Endothelial cell of umbilical vein (primary cell): ENCODE measurements at regions not wholly inside any gene's neighbourhood (a gene's known extent, or its start where the extent isn't known, plus 50 kb on each side); places are given as distances from the start of the nearest gene placed in this dataset.

Experiments used
- BruUV-seq: library from RNA; stranded (reverse); fragments of 400-500 nt; replicated peaks from 2 replicates; lab custom pipeline; 2021; lab: Mats Ljungman, UMichigan
- CTCF ChIA-PET: fragments of 300-600, 350-600 bp; sonication (Branson Sonifier 250); formaldehyde crosslinking; loops from one replicate; lab custom pipeline; 2021; ENCODE audit warnings: antibody characterized with exemption, inconsistent platforms; lab: Charles Lee
- POLR2A ChIA-PET: fragments of 300-600, 350-600 bp; sonication (Branson Sonifier 250); formaldehyde crosslinking; loops from one replicate; lab custom pipeline; 2021; ENCODE audit warnings: antibody characterized with exemption, inconsistent platforms; lab: Charles Lee
- DNase-seq: peaks from one replicate; pipeline ENCODE4 v3.0.0-alpha.2; 2011; ENCODE audit warnings: low read depth, low spot score
- FAIRE-seq: peaks from 2 replicates; lab custom pipeline; 2011; peaks lifted over from hg19 to GRCh38; lab: Jason Lieb, UNC
- H2AFZ ChIP-seq: 2 replicates; pipeline ENCODE4 v1.6.0; 2012; ENCODE audit warnings: low read depth, low read length, control low read depth, inconsistent platforms
- H3K27ac ChIP-seq: 2 replicates; pipeline ENCODE4 v1.5.1; 2011; ENCODE audit warnings: low read depth, mild to moderate bottlenecking, control low read depth, low read length, moderate library complexity; ENCODE audit not compliant: insufficient read depth
- H3K27me3 ChIP-seq, 2 experiments: 2 replicates each; pipeline versions ENCODE4 v1.6.0 to v1.6.1; 2011; ENCODE audit warnings: low read length in 2 of 2, mixed read lengths in 1 of 2; ENCODE audit not compliant: control insufficient read depth in 2 of 2, insufficient read depth in 2 of 2
- H3K36me3 ChIP-seq, 2 experiments: 2 replicates in 1 of 2; 3 replicates in 1 of 2; pipeline ENCODE4 v1.5.1; 2011; ENCODE audit warnings: low read length in 2 of 2, mild to moderate bottlenecking in 1 of 2, moderate library complexity in 1 of 2; ENCODE audit not compliant: control insufficient read depth in 2 of 2, insufficient read depth in 2 of 2; ENCODE audit errors: extremely low read depth in 1 of 2
- H3K4me1 ChIP-seq: 3 replicates; pipeline ENCODE4 v1.5.1; 2011; ENCODE audit warnings: mild to moderate bottlenecking, low read length; ENCODE audit not compliant: control insufficient read depth, insufficient read depth; ENCODE audit errors: extremely low read depth
- H3K4me2 ChIP-seq: 2 replicates; pipeline ENCODE4 v1.6.1; 2011; ENCODE audit warnings: low read length, control low read depth, mixed read lengths; ENCODE audit not compliant: insufficient read depth
- H3K4me3 ChIP-seq, 3 experiments: fragments of 200-600 bp in 1 of 3; sonication (generic), shearing (Covaris generic) in 1 of 3; replicated peaks in 1 of 3; 2 replicates each; pipeline ENCODE4 v1.5.1; 2011 to 2016; ENCODE audit warnings: control low read depth in 3 of 3, low read length in 3 of 3, mild to moderate bottlenecking in 2 of 3, inconsistent platforms in 1 of 3, low read depth in 1 of 3, moderate library complexity in 1 of 3; ENCODE audit not compliant: insufficient read depth in 1 of 3
- H3K79me2 ChIP-seq: 2 replicates; pipeline ENCODE4 v1.6.0; 2012; ENCODE audit warnings: low read length, inconsistent platforms; ENCODE audit not compliant: control insufficient read depth, insufficient read depth
- H3K9ac ChIP-seq: replicated peaks from 2 replicates; pipeline ENCODE3; 2011; ENCODE audit warnings: low read length, control low read depth; ENCODE audit not compliant: insufficient read depth; ENCODE audit errors: extremely low read depth
- H3K9me1 ChIP-seq: replicated peaks from 3 replicates; pipeline ENCODE4 v1.6.0; 2011; ENCODE audit warnings: mild to moderate bottlenecking, low read length; ENCODE audit not compliant: control insufficient read depth, insufficient read depth; ENCODE audit errors: extremely low read depth
- H3K9me3 ChIP-seq: replicated peaks from 2 replicates; pipeline ENCODE4 v1.5.1; 2012; ENCODE audit warnings: low read length, inconsistent platforms; ENCODE audit not compliant: control insufficient read depth, insufficient read depth
- H4K20me1 ChIP-seq: replicated peaks from 2 replicates; pipeline ENCODE3; 2011; ENCODE audit warnings: mild to moderate bottlenecking, low read length; ENCODE audit not compliant: control insufficient read depth, insufficient read depth; ENCODE audit errors: extremely low read depth
- EZH2 ChIP-seq: IDR thresholded peaks from 2 replicates; pipeline ENCODE4 v1.6.1; 2012; ENCODE audit warnings: borderline replicate concordance, low read depth, mild to moderate bottlenecking, moderate library complexity, low read length, inconsistent platforms; ENCODE audit not compliant: severe bottlenecking
- FOS ChIP-seq: IDR thresholded peaks from 2 replicates; pipeline ENCODE4 v1.6.1; 2011; ENCODE audit warnings: mild to moderate bottlenecking, low read length, moderate library complexity, borderline replicate concordance; ENCODE audit not compliant: insufficient read depth
- GATA2 ChIP-seq: IDR thresholded peaks from 2 replicates; pipeline ENCODE4 v1.7.0; 2011; ENCODE audit warnings: low read depth, mild to moderate bottlenecking, moderate library complexity, mixed read lengths, low read length; ENCODE audit not compliant: insufficient read length, insufficient read depth
- JUN ChIP-seq: IDR thresholded peaks from 2 replicates; pipeline ENCODE4 v1.6.1; 2011; ENCODE audit warnings: borderline replicate concordance, low read depth; ENCODE audit not compliant: insufficient read length, insufficient read depth
- MYC ChIP-seq: IDR thresholded peaks from one replicate; pipeline ENCODE4 v1.6.1; 2011; ENCODE audit warnings: mild to moderate bottlenecking, low read depth, low read length
- POLR2A ChIP-seq: IDR thresholded peaks from 2 replicates; pipeline ENCODE4 v1.6.1; 2012; ENCODE audit warnings: low read depth, mild to moderate bottlenecking, control low read depth, low read length
- POLR2AphosphoS5 ChIP-seq: IDR thresholded peaks from 2 replicates; pipeline ENCODE4 v1.6.1; 2012; ENCODE audit warnings: low read depth, mild to moderate bottlenecking, control low read depth, low read length, moderate library complexity; ENCODE audit not compliant: insufficient read depth
- dilution Hi-C: fragments of 300-500 bp; cut with MboI; formaldehyde crosslinking; loops from one replicate; pipeline ENCODE4 v1.15.0; 2019; ENCODE audit warnings: low sequenced_read_pairs; ENCODE audit not compliant: extremely low pct_ligation_motif_present
- intact Hi-C: fragments of 100-400 bp; cut with micrococcal nuclease; formaldehyde crosslinking; loops from one replicate; pipeline ENCODE4 v1.10.0; 2022
- TF ChIP-seq, protein P1 (sequence below), 2 donors: IDR thresholded peaks; 1 replicate in 1 of 2; 2 replicates in 1 of 2; pipeline ENCODE4 v1.5.1; 2011; ENCODE audit warnings: low read length in 2 of 2, mild to moderate bottlenecking in 2 of 2, moderate library complexity in 2 of 2, control low read depth in 1 of 2, inconsistent platforms in 1 of 2, low read depth in 1 of 2; ENCODE audit not compliant: insufficient read depth in 1 of 2; ENCODE audit errors: extremely low read depth in 1 of 2
- TF ChIP-seq, protein P2 (sequence below): IDR thresholded peaks from 2 replicates; pipeline ENCODE4 v1.6.1; 2011; ENCODE audit not compliant: insufficient read depth, insufficient read length

DNA sequence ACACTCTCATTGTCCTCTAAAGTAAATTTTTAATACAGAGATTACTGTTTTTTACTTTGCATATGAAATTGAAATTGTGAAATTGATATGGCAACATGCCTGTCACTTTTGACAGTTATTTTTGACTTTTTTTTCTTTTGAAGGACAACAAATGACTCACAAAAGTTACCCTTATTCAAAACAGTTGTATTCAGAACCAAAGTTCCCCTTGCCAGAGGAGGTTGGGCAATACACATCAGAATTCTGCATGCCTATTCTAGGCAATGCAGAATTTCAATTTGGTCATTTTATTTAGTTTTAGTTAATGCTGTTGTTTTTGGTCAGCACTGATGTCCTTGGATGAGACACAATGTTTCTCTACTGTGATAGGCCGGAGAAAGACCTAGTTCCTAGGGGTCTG, 299.1 kb upstream of the PRR16 start:
- TF ChIP-seq, protein P1, sequence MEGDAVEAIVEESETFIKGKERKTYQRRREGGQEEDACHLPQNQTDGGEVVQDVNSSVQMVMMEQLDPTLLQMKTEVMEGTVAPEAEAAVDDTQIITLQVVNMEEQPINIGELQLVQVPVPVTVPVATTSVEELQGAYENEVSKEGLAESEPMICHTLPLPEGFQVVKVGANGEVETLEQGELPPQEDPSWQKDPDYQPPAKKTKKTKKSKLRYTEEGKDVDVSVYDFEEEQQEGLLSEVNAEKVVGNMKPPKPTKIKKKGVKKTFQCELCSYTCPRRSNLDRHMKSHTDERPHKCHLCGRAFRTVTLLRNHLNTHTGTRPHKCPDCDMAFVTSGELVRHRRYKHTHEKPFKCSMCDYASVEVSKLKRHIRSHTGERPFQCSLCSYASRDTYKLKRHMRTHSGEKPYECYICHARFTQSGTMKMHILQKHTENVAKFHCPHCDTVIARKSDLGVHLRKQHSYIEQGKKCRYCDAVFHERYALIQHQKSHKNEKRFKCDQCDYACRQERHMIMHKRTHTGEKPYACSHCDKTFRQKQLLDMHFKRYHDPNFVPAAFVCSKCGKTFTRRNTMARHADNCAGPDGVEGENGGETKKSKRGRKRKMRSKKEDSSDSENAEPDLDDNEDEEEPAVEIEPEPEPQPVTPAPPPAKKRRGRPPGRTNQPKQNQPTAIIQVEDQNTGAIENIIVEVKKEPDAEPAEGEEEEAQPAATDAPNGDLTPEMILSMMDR (IDR thresholded peaks at IDR 0.05; ENCODE audit: extremely low read depth in 1 of 2, insufficient read depth in 1 of 2, low read depth in 1 of 2, low read length in 2 of 2): no peak
- TF ChIP-seq, protein P2, sequence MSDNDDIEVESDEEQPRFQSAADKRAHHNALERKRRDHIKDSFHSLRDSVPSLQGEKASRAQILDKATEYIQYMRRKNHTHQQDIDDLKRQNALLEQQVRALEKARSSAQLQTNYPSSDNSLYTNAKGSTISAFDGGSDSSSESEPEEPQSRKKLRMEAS: no peak
- TF ChIP-seq POLR2A (no peak), POLR2AphosphoS5 (no peak), EZH2 (no peak), GATA2 (no peak), FOS (no peak), JUN (no peak), MYC (no peak)
- Histone ChIP-seq H3K4me1 (no peaks in the 10 kb centered on the region), H3K27me3 (no peaks in the 10 kb centered on the region), H3K9me1 (no peaks in the 10 kb centered on the region), H3K27ac (no peak overlapping the region), H3K9me3 (no peaks in the 10 kb centered on the region), H3K9ac (no peak overlapping the region), H3K79me2 (no peaks in the 10 kb centered on the region), H3K4me3 (no peak overlapping the region), H4K20me1 (no peaks in the 10 kb centered on the region), H3K36me3 (no peaks in the 10 kb centered on the region), H3K4me2 (no peak overlapping the region), H2AFZ (no peak overlapping the region)
- ChIA-PET POLR2A (no interaction called here), CTCF (no interaction called here)
- FAIRE-seq (no peak), DNase-seq (no peak)
- intact Hi-C loops: no loop called here
- BruUV-seq: no TSS peak
- dilution Hi-C loops: no loop called here
